ENCODE measurements at regions not wholly inside any gene's neighbourhood (a gene's known extent, or its start where the extent isn't known, plus 50 kb on each side); places are given as distances from the start of the nearest gene placed in this dataset.

DNA sequence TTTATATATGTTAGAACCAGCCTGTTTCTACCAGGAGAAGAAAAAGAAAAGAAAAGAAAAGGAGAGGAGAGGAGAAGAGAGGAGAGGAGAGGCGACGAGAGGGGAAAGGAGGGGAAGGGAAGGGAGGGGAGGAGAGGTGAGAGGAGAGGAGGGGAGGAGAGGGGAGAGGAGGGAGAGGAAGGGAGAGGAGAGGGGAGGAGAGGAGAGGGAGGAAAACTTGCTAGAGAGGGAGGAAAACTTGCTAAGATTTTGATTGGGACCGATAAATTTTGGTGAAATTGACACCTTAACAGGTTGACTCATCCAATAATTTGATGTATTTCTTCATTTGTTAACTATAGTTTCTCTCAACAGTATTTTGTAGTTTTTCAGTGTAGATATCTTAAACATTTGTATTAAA, 164.0 kb upstream of the SYT1 start:
- H4K20me1 ChIP-seq (ENCODE audit: insufficient read depth) = no peaks in the 10 kb centered on the region
- no peak overlapping the region for H2AFZ ChIP-seq (ENCODE audit: low read depth)
- POLR2A ChIA-PET = no interaction called here
- TF ChIP-seq ELF1 (IDR thresholded peaks at IDR 0.05) = no peak
- TF ChIP-seq, protein P1, sequence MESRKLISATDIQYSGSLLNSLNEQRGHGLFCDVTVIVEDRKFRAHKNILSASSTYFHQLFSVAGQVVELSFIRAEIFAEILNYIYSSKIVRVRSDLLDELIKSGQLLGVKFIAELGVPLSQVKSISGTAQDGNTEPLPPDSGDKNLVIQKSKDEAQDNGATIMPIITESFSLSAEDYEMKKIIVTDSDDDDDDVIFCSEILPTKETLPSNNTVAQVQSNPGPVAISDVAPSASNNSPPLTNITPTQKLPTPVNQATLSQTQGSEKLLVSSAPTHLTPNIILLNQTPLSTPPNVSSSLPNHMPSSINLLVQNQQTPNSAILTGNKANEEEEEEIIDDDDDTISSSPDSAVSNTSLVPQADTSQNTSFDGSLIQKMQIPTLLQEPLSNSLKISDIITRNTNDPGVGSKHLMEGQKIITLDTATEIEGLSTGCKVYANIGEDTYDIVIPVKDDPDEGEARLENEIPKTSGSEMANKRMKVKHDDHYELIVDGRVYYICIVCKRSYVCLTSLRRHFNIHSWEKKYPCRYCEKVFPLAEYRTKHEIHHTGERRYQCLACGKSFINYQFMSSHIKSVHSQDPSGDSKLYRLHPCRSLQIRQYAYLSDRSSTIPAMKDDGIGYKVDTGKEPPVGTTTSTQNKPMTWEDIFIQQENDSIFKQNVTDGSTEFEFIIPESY (IDR thresholded peaks at IDR 0.05; ENCODE audit: borderline replicate concordance, low read depth) = no peak
- TF ChIP-seq MXI1 (IDR thresholded peaks at IDR 0.05; ENCODE audit: low read depth, low read length) = no peak
- TF ChIP-seq FOXJ3 (CRISPR knock-in tag; IDR thresholded peaks at IDR 0.05) = no peak
- TF ChIP-seq FOSL2 (IDR thresholded peaks at IDR 0.05; ENCODE audit: borderline replicate concordance, low read depth) = no peak
- TF ChIP-seq YY1 (IDR thresholded peaks at IDR 0.05; ENCODE audit: low read depth) = no peak
- TF ChIP-seq EP300 (IDR thresholded peaks at IDR 0.05; ENCODE audit: borderline replicate concordance in 1 of 2, low read depth in 1 of 2, low read length in 1 of 2) = no peak
- H3K4me1 ChIP-seq (ENCODE audit: control insufficient read depth in 1 of 2, insufficient read depth in 2 of 2, low read depth in 1 of 2, low read length in 1 of 2) = peaks cover 0 to 18% of the 10 kb centered on the region in 2 experiments; a peak in 2 of 4 replicates
- WGBS (ENCODE audit: low lambda C conversion rate) = 85% methylated on average over 3 of the region's 3 CpGs
- no peak for DNase-seq
- peaks cover 0 to 3% of the 10 kb centered on the region in 2 experiments for H3K36me3 ChIP-seq (replicated peaks in 1 of 2; ENCODE audit: control insufficient read depth in 1 of 2, insufficient read depth in 2 of 2, low read length in 1 of 2)
- H3K79me2 ChIP-seq (ENCODE audit: insufficient read depth) = no peaks in the 10 kb centered on the region
- no peaks in the 10 kb centered on the region for H3K9me2 ChIP-seq
- no peak overlapping the region for H3K27ac ChIP-seq (ENCODE audit: low read depth in 2 of 2, low read length in 1 of 2)
- no peaks in the 10 kb centered on the region for H3K27me3 ChIP-seq (ENCODE audit: insufficient read depth)
- no peaks in the 10 kb centered on the region for H3K9me3 ChIP-seq
- CTCF ChIA-PET = no interaction called here
- no peak overlapping the region for H3K9ac ChIP-seq
- H3F3A ChIP-seq (replicated peaks; ENCODE audit: insufficient read depth) = peaks cover 25% of the 10 kb centered on the region
- no peak overlapping the region for H3K4me3 ChIP-seq (ENCODE audit: low read depth in 2 of 2, low read length in 1 of 2)
- H3K4me2 ChIP-seq = no peak overlapping the region

DNA sequence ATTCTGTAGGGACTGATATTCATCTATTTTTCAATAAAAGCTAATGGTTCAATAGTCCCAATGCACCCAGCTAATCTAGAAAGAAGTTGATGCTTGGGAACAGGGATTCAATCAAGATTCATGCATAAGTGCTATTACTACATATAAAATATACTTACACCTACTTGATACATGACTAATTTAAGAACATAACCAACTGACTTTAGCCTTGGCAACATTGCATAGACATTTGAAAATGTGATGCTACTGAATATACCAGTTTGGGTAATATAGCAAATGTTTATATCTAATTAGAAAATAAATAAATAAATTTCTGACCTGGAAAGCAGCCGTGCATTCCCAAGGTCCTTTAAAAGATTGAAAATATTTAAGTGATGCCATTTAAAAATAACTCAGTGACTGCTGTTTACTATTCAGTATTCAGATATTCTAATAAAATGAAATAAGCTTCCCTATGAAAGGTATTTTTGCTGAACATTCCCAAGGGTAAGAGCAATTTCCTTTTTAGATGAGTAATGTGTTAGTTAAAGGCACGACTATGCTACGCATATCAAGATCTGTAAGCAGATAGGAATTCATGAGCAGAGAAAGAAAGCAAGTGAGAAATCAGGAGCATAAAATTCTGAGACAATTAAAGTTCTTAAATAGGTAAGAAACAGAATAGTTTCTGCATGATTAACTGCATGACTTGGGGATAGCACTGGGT, 160.6 kb upstream of the SYT1 start:
- H3K27ac ChIP-seq (ENCODE audit: low read depth in 2 of 2, low read length in 1 of 2) = peak overlapping the region; percentile 34 to 76; a peak in 3 of 4 replicates
- peaks cover 22% of the 10 kb centered on the region for H3F3A ChIP-seq (replicated peaks; ENCODE audit: insufficient read depth)
- ChIA-PET CTCF (no interaction called here), POLR2A (no interaction called here)
- no peaks in the 10 kb centered on the region for H3K79me2 ChIP-seq (ENCODE audit: insufficient read depth)
- peak overlapping the region; percentile 61 for H3K4me2 ChIP-seq
- H2AFZ ChIP-seq (ENCODE audit: low read depth) = peak overlapping the region; percentile 60; the same call in 1 of the 2 replicates
- WGBS (ENCODE audit: low lambda C conversion rate) = 3% methylated on average over 3 of the region's 3 CpGs
- H4K20me1 ChIP-seq (ENCODE audit: insufficient read depth) = no peaks in the 10 kb centered on the region
- H3K4me3 ChIP-seq (ENCODE audit: low read depth in 2 of 2, low read length in 1 of 2) = 0 out of 4 replicates have a peak overlapping the region, but pooled peaks of 1 of the 2 experiments have one; percentile 9
- H3K9me3 ChIP-seq = no peaks in the 10 kb centered on the region
- H3K36me3 ChIP-seq (replicated peaks in 1 of 2; ENCODE audit: control insufficient read depth in 1 of 2, insufficient read depth in 2 of 2, low read length in 1 of 2) = peaks cover 0 to 3% of the 10 kb centered on the region in 2 experiments
- H3K9me2 ChIP-seq = no peaks in the 10 kb centered on the region
- H3K27me3 ChIP-seq (ENCODE audit: insufficient read depth) = no peaks in the 10 kb centered on the region
- DNase-seq = no peak
- H3K9ac ChIP-seq = peak overlapping the region; percentile 44; the same call in 1 of the 2 replicates
- peaks cover 0 to 23% of the 10 kb centered on the region in 2 experiments; a peak in 2 of 4 replicates for H3K4me1 ChIP-seq (ENCODE audit: control insufficient read depth in 1 of 2, insufficient read depth in 2 of 2, low read depth in 1 of 2, low read length in 1 of 2)
- no peak for TF ChIP-seq SMC3 (IDR thresholded peaks at IDR 0.05; ENCODE audit: low read depth, low read length)
- TF ChIP-seq, protein P2, sequence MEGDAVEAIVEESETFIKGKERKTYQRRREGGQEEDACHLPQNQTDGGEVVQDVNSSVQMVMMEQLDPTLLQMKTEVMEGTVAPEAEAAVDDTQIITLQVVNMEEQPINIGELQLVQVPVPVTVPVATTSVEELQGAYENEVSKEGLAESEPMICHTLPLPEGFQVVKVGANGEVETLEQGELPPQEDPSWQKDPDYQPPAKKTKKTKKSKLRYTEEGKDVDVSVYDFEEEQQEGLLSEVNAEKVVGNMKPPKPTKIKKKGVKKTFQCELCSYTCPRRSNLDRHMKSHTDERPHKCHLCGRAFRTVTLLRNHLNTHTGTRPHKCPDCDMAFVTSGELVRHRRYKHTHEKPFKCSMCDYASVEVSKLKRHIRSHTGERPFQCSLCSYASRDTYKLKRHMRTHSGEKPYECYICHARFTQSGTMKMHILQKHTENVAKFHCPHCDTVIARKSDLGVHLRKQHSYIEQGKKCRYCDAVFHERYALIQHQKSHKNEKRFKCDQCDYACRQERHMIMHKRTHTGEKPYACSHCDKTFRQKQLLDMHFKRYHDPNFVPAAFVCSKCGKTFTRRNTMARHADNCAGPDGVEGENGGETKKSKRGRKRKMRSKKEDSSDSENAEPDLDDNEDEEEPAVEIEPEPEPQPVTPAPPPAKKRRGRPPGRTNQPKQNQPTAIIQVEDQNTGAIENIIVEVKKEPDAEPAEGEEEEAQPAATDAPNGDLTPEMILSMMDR (IDR thresholded peaks at IDR 0.05) = no peak
- TF ChIP-seq GABPA (IDR thresholded peaks at IDR 0.05; ENCODE audit: low read depth) = 0 out of 2 replicates have a peak, but pooled peaks have one; percentile 16
- peak; percentile 93 for TF ChIP-seq FOSL2 (IDR thresholded peaks at IDR 0.05; ENCODE audit: borderline replicate concordance, low read depth)
- TF ChIP-seq EZH2phosphoT487 (IDR thresholded peaks at IDR 0.05; ENCODE audit: borderline replicate concordance, low read depth) = no peak
- TF ChIP-seq, protein P3, sequence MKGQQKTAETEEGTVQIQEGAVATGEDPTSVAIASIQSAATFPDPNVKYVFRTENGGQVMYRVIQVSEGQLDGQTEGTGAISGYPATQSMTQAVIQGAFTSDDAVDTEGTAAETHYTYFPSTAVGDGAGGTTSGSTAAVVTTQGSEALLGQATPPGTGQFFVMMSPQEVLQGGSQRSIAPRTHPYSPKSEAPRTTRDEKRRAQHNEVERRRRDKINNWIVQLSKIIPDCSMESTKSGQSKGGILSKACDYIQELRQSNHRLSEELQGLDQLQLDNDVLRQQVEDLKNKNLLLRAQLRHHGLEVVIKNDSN (IDR thresholded peaks at IDR 0.05; ENCODE audit: borderline replicate concordance, low read depth) = no peak; the same call in 1 of the 2 replicates
- TF ChIP-seq, protein P4, sequence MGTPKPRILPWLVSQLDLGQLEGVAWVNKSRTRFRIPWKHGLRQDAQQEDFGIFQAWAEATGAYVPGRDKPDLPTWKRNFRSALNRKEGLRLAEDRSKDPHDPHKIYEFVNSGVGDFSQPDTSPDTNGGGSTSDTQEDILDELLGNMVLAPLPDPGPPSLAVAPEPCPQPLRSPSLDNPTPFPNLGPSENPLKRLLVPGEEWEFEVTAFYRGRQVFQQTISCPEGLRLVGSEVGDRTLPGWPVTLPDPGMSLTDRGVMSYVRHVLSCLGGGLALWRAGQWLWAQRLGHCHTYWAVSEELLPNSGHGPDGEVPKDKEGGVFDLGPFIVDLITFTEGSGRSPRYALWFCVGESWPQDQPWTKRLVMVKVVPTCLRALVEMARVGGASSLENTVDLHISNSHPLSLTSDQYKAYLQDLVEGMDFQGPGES (IDR thresholded peaks at IDR 0.05; ENCODE audit: low read depth, low read length) = no peak
- no peak for TF ChIP-seq SIN3A (IDR thresholded peaks at IDR 0.05; ENCODE audit: borderline replicate concordance, low read depth, low read length)
- 0 out of 2 replicates have a peak, but pooled peaks have one; percentile 45 for TF ChIP-seq RXRA (IDR thresholded peaks at IDR 0.05; ENCODE audit: borderline replicate concordance, low read depth)
- TF ChIP-seq FOXM1 (IDR thresholded peaks at IDR 0.05; ENCODE audit: low read depth) = no peak; the same call in 1 of the 2 replicates
- no peak for TF ChIP-seq FOXJ3 (CRISPR knock-in tag; IDR thresholded peaks at IDR 0.05)
- no peak for TF ChIP-seq CHD2 (IDR thresholded peaks at IDR 0.05; ENCODE audit: low read length, partially characterized antibody)
- TF ChIP-seq TAF1 (IDR thresholded peaks at IDR 0.05; ENCODE audit: borderline replicate concordance, low read depth, low read length) = no peak
- TF ChIP-seq TEAD4 (IDR thresholded peaks at IDR 0.05; ENCODE audit: borderline replicate concordance, insufficient read depth) = peak; percentile 85
- no peak for TF ChIP-seq YY1 (IDR thresholded peaks at IDR 0.05; ENCODE audit: low read depth)
- no peak for TF ChIP-seq RFX5 (IDR thresholded peaks at IDR 0.05; ENCODE audit: low read length)
- TF ChIP-seq ELF1 (IDR thresholded peaks at IDR 0.05) = no peak
- no peak for TF ChIP-seq RAD21 (IDR thresholded peaks at IDR 0.05; ENCODE audit: low read length)
